Epithelial cell of esophagus (primary cell): ENCODE measurements at regions not wholly inside any gene's neighbourhood (a gene's known extent, or its start where the extent isn't known, plus 50 kb on each side); places are given as distances from the start of the nearest gene placed in this dataset.
A peak's percentile ranks its signal among the peaks of the same experiment; 100 is the strongest.

ENCODE experiments used
- DNase-seq: peaks from one replicate; pipeline ENCODE4 v3.0.0; 2010; ENCODE audit warnings: low read depth
- H3K4me3 ChIP-seq: 2 replicates; pipeline ENCODE4 v1.5.1; 2011; ENCODE audit warnings: mild to moderate bottlenecking, low read length, control low read depth
- CTCF ChIP-seq: IDR thresholded peaks from 2 replicates; pipeline ENCODE4 v1.5.1; 2011; ENCODE audit warnings: low read depth, mild to moderate bottlenecking, low read length, control low read depth, inconsistent platforms; ENCODE audit not compliant: insufficient read depth; ENCODE audit errors: missing control alignments

DNA sequence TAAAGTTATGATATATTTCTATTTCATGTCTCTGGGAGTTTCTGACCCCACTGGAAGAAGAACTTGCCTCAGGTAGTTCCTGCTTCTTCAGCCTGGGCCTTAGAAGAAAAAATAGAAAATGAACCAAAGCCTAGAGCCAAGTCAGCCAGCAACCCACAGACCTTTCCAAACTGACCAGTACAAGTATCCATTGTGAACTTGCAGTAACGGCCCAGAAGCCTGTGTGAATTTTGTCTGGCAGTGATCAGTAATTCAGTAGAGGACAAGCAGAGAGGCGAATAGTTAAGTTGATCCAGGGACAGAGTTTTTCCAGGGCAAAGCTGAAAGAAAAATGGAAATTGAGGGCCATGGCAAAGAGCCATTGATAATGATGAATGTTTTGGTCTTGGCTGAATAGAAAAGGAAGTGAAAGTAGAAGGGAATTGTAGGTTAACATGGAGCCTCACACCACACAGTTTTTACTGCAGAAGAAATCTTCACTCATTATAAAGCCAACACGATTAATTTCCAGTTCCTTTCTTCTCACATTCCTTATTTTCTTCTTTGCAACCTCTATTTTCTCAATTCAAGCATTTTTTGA lies 311.8 kb downstream of the BTG1 start:
- H3K4me3 ChIP-seq, result no peak overlapping the region
- TF ChIP-seq CTCF, result no peak
- no peak for DNase-seq

GRCh38 chr12:91825999-91826398 lies 319.6 kb downstream of the BTG1 start:
- no peak overlapping the region for H3K4me3 ChIP-seq
- DNase-seq, result no peak
- TF ChIP-seq CTCF, result no peak

GRCh38 chr12:91824991-91825390 lies 320.7 kb downstream of the BTG1 start:
- H3K4me3 ChIP-seq, result no peak overlapping the region
- no peak for DNase-seq
- no peak for TF ChIP-seq CTCF

DNA sequence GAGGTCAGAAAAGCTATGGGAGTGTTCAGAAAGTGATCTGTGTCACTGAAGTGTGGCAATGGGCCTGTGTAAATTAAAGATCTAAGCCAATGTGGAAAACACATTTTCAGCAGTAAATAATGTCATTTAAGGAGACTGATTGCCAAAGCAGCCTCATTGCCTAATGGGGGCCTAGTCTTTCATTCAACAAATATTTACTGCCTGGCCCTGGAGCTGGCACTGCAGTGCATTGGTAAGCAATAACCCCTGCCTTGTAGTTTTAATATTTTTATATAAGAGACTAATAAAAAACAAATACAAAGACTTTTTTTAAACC lies 326.6 kb downstream of the BTG1 start:
- DNase-seq, result no peak
- no peak for TF ChIP-seq CTCF
- H3K4me3 ChIP-seq, result no peak overlapping the region

DNA sequence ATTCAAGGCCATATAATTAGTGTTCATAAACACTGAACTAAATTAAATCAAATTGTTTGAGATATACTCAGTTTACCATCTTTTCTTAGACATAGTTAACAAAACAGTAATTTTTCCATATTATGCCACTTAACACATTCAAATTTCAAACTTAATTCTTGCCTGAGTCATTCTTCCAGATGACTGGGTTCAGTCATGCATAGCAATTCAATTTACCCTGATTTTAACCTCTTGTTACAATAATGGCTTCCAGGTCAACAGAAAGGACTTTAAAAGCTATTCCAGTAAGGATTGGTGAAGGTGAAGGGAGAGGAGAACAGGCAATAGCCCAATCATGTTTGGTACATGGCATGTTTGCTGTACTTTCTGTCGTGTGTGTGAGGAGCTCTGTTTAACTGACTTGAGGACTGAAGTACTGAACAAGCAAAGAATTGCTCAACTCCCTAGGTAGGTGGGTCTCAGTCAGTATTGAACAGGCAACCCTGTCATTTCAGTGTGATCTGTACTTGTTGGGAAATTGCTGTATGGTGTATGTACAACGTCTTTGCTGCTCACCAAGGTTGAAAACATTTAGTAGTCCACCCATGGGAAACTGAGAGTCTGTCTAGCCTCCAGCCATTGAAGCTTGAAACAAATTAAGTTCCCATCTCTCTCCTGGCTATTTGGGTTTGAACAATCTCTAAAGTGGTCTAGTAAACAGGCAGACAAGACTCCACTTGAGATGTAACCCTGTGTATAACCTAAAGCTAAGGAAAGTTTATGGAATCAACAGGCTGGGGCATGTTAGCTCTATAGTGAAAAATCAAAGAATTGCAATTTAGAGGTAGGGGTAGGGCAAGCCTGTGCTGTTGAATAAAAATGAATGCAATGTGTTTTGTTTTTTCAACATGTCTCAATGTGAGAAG lies 327.2 kb downstream of the BTG1 start:
- peak; percentile 87 for DNase-seq
- no peak overlapping the region for H3K4me3 ChIP-seq
- no peak for TF ChIP-seq CTCF

- H3K4me3 ChIP-seq, result no peak overlapping the region
- DNase-seq, result peak; percentile 29
- TF ChIP-seq CTCF, result no peak
These were observed 328.1 kb downstream of the BTG1 start for GRCh38 chr12:91817517-91817916.
